HG02798 (cell line): ENCODE measurements at regions not wholly inside any gene's neighbourhood (a gene's known extent, or its start where the extent isn't known, plus 50 kb on each side); places are given as distances from the start of the nearest gene placed in this dataset.

Source experiments
- ATAC-seq: cut with Tn5 transposase; IDR thresholded peaks from one replicate; pipeline ENCODE4 v1.9.1; 2021; ENCODE audit warnings: mild to moderate bottlenecking; ENCODE audit not compliant: unreplicated experiment, poor library complexity

- ATAC-seq: no peak
Measured at GRCh38 chr14:71638523-71639196, 293.6 kb upstream of the RGS6 start.

GRCh38 chr14:71642715-71643114 is 289.5 kb upstream of the RGS6 start:
- ATAC-seq: no peak

DNA sequence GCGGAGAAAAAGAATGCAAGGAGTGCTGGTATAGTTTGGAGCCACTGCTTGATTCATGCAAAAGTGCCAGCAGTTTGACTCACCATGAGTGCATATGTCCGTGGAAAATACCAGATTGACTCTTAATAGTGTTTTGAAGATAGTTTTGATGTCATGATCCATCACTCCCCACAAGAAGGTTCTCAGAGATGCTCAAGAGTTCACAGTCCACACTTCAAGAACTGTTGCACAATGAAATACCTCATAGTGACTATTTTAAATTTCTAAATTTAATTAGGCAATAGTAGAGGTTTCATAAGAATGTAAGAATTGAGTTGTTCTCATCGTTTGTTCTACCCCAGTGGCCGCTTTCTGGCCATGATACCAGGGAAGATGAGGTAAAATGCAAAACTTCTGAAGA is 286.6 kb upstream of the RGS6 start:
- no peak for ATAC-seq

DNA sequence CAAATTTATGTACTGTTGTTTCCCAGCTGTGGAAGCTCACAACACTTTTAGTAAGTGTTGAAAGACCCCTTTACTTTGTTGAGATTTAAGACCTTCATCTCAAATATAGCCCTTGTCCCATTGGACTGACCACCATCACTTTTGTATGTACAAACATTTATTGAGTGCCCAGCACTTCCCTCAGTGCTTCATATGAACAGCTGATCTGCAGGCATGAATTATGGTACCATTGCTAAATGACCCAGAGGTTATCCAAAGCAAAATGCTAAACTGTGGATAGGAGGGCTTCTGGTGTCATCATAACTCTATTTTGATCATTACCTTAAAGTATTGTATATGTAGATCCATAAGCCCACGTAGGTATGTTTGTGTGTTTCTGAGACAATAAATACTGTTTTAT is 285.7 kb upstream of the RGS6 start:
- ATAC-seq: no peak

DNA sequence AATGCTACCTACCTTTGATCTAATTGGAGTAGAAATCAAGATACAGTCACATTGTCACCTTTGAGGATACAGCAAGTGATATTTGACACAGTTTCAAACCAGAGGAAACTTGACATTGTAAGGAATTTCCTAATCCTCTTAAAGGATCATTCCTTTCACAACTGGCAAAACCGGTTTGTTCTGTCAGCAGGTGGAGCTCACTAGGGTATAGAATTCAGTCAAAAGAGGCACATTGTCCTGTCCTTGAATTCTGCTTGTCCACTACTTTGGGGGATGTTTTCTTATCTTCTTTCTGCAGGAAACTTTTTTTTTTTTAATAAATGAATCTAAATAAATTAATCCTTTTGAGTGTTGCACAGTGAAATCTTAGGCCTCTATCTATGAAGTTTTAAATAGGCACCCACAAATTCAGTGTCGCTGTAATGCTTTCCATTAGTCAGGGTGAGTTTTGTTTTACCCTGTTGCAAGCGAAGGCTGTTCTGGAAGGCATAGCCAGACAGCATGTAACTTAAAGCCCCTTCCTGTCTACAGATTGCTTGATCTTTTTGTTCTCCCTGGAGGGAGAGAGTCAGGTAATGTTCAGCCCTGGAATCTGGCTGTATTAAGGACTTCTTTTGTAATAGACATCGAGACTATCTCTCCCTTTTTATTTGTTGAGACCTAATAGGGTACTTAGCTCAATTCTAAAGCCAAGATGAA is 285.0 kb upstream of the RGS6 start:
- ATAC-seq: no peak

DNA sequence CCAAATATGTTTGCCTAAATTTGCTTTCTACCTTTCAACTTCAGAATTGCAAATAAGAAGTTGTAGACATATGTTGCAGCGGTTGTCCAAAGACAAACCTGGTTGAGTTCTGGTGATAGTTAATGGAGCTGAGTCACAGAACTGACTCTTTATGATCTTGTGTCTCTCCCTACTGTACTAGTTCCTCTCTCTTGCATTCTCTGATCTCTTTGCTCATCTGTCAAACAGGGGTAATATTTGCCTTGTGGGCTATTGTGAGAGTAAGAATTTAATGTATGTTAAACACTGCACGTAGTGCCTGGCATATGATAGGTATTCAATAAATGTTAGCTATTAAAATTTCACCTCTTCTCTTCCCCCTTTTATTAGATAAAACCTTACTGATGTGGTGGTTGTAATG is 283.5 kb upstream of the RGS6 start:
- no peak for ATAC-seq

DNA sequence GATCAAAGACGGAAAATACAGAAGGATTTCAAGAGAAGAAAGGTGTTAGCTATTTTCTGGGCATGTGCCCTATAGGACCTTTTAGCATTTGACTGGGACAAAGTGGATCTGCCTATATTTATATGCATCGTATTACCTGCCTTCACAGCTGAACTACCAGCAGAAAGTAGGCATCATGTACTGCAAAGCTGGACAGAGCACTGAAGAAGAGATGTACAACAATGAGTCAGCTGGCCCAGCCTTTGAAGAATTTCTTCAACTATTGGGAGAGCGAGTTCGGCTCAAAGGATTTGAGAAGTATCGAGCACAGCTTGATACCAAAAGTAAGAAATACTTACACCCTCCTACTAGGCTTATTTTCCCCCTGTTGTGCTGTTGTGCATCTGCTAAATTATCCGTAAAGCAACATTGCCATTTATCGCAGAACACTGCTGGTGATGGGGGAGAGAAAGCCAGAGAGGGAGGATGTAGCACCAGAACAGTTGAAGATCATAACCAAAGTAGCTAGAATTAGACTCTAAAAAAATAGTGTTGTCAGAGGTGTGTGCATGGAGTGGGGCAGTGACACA is 282.0 kb upstream of the RGS6 start:
- no peak for ATAC-seq

GRCh38 chr14:71651228-71651627 is 281.0 kb upstream of the RGS6 start:
- ATAC-seq: no peak

DNA sequence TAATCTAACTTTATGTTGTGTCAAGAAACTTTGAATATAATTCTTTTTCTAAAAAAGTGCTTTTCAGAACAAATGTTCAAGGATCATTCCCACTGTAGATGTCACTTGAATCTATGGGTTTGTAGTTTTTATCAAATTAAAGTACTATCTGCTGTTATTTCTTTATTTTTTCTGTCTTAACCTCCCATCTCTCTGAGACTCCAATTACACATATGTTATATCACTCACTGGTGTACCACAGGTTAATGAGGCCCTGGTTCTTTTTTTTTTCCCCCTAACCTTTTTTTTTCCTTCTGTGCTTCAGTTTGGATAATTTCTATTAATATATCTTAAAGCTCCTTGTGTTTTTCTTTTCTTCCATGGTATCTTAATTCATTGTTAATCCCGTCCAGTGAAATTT is 279.9 kb upstream of the RGS6 start:
- ATAC-seq: no peak

- no peak for ATAC-seq
Measured at GRCh38 chr14:71654810-71655209, 277.4 kb upstream of the RGS6 start.

- ATAC-seq: no peak
Measured at GRCh38 chr14:71658261-71658860, 273.9 kb upstream of the RGS6 start.

DNA sequence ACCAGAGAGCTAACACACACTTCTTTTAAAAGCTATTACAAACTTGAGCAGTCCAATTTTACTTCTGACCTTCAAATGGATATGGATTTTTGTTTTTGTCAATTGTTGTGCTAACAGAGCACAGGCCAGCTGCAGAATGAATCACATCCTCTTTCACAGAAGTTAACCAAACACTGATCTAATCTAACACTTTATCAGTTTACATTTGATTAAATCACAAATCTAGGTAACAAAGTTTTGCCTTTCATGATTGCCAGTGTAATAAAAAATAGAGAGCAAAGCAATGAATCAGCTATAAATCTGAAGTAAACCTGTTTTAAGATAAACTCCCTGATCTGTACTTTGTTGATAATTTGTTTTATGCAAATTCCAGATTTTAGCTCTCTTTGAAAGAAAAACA is 273.1 kb upstream of the RGS6 start:
- no peak for ATAC-seq

DNA sequence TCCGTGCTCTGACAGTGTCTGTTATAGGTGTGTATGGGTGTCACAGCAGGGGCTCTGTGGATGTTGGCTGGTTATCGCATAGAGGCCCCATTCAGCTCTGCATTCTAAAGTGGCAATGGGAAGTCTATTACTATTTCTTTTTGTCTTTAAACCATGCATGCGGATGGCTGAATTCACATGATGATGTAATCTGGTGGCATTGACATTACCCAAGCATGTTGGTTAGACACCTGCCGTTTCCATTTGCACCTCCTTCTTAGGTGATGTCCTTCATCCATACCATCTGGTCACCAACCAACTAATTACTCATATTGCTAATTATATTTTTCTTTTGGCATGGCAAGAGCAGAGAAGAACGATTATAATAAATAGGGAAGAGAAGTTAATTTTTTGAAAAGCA is 270.8 kb upstream of the RGS6 start:
- ATAC-seq: no peak

GRCh38 chr14:71662291-71662790 is 269.9 kb upstream of the RGS6 start:
- ATAC-seq: no peak

DNA sequence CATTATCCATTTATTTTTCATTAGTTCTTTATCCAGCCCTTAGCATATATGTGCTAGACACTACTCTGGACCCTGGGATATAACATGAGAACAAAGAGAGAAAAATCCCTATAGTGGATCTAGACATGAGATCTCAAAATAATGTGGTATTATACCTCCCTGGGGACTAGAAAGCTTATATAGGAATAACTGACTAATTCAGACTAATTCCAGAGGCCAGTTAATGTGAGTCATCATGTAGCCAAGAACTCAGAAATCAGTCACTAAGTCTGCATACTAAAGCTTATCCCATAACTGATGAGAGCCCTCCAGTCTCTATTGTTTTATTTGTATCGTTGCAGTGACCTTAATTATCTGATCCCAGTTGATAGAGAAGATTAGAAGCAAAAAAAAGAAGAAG is 267.1 kb upstream of the RGS6 start:
- ATAC-seq: no peak

- no peak for ATAC-seq
Measured at GRCh38 chr14:71665781-71666180, 266.4 kb upstream of the RGS6 start.

- no peak for ATAC-seq
Measured at GRCh38 chr14:71666571-71667145, 265.6 kb upstream of the RGS6 start.

DNA sequence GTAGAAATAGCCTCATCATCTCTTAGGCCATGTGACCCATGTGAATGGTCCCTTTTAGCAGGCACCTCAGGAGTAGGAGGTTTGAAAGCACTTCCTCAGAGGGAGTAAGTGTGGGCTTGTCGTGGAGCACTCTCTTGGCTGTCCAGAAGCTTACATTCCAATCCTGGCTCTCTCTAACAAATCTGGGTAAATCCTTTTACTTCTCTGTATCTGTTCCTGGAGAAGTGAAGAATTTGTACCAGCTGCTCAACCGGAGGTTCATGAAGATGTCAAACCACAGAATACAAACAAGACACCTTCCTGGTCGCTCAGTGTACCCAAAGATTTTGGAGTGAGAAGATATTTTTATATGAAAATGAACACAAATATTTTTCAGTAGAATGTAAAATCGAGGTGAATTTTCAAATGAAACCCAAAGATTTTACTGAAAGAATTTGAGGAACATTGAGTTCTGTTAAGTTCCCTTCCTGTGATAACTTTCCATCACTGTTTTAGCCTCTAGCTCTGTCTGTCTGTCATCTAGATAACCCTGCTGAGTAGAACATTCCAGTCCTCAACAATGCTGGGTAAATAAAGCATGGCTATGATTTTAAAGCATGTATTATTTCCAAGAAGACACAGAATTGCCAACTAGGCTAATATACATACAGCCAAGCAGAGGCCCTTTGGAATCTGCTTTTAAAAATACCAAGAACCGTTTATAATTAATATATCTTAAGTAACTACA is 263.9 kb upstream of the RGS6 start:
- no peak for ATAC-seq

GRCh38 chr14:71672596-71672995 is 259.6 kb upstream of the RGS6 start:
- no peak for ATAC-seq

- no peak for ATAC-seq
Measured at GRCh38 chr14:71675126-71675899, 256.9 kb upstream of the RGS6 start.
